ENCODE measurements at regions not wholly inside any gene's neighbourhood (a gene's known extent, or its start where the extent isn't known, plus 50 kb on each side); places are given as distances from the start of the nearest gene placed in this dataset.

GRCh38 chr13:26989261-26989956 lies 182.2 kb downstream of the USP12 start:
- no peak for DNase-seq

GRCh38 chr13:26988059-26988769 lies 183.4 kb downstream of the USP12 start:
- no peak for DNase-seq

- DNase-seq: no peak
These were observed 184.1 kb downstream of the USP12 start for GRCh38 chr13:26987486-26988013.

GRCh38 chr13:26985285-26985878 lies 186.2 kb downstream of the USP12 start:
- DNase-seq: peak; percentile 35

- no peak for DNase-seq
These were observed 187.3 kb downstream of the USP12 start for GRCh38 chr13:26984337-26984736.

GRCh38 chr13:26983543-26984320 lies 187.9 kb downstream of the USP12 start:
- DNase-seq: no peak

GRCh38 chr13:26980099-26981031 lies 191.2 kb downstream of the USP12 start:
- no peak for DNase-seq

- DNase-seq: no peak
These were observed 192.3 kb downstream of the USP12 start for GRCh38 chr13:26979334-26979733.

GRCh38 chr13:26978081-26978860 lies 193.3 kb downstream of the USP12 start:
- no peak for DNase-seq

- no peak for DNase-seq
These were observed 194.1 kb downstream of the USP12 start for GRCh38 chr13:26977541-26977940.

- no peak for DNase-seq
These were observed 195.3 kb downstream of the USP12 start for GRCh38 chr13:26976313-26976712.

GRCh38 chr13:26973946-26974345 lies 197.7 kb downstream of the USP12 start:
- no peak for DNase-seq

GRCh38 chr13:26973295-26973694 lies 198.3 kb downstream of the USP12 start:
- no peak for DNase-seq

GRCh38 chr13:26971990-26972887 lies 199.4 kb downstream of the USP12 start:
- no peak for DNase-seq

- no peak for DNase-seq
These were observed 202.9 kb downstream of the USP12 start for GRCh38 chr13:26968431-26969341.

- no peak for DNase-seq
These were observed 204.2 kb downstream of the USP12 start for GRCh38 chr13:26967119-26968038.

- DNase-seq: no peak
These were observed 204.9 kb downstream of the USP12 start for GRCh38 chr13:26966701-26967080.

All from SIG-M5 (cell line).